Smooth muscle cell (in vitro differentiated cells): ENCODE measurements at regions not wholly inside any gene's neighbourhood (a gene's known extent, or its start where the extent isn't known, plus 50 kb on each side); places are given as distances from the start of the nearest gene placed in this dataset.

ENCODE experiments used
- DNase-seq: peaks from one replicate; lab custom pipeline; 2025; ENCODE audit not compliant: unreplicated experiment; lab: John Stamatoyannopoulos, UW
- H2AFZ ChIP-seq: fragments of 200-600 bp; sonication (generic); 2 replicates; pipeline ENCODE4 v1.6.0; 2016; ENCODE audit warnings: antibody characterized with exemption, low read depth, mild to moderate bottlenecking
- H3F3A ChIP-seq: fragments of 200-600 bp; sonication (generic); 2 replicates; pipeline ENCODE4 v1.6.0; 2017; ENCODE audit warnings: antibody characterized with exemption, low read depth
- H3K27ac ChIP-seq: fragments of 200-600 bp; sonication (generic); 2 replicates; pipeline ENCODE4 v1.5.1; 2016; ENCODE audit warnings: low read depth, mild to moderate bottlenecking
- H3K27me3 ChIP-seq: fragments of 200-600 bp; sonication (generic); 2 replicates; pipeline ENCODE4 v1.6.1; 2016; ENCODE audit warnings: low read depth, mild to moderate bottlenecking
- H3K36me3 ChIP-seq: fragments of 200-600 bp; sonication (generic); 2 replicates; pipeline ENCODE4 v1.5.1; 2016; ENCODE audit warnings: low read depth
- H3K4me1 ChIP-seq: fragments of 200-600 bp; sonication (generic); 2 replicates; pipeline ENCODE4 v1.5.1; 2016; ENCODE audit warnings: low read depth
- H3K4me2 ChIP-seq: fragments of 200-600 bp; sonication (generic); 2 replicates; pipeline ENCODE4 v1.6.0; 2016; ENCODE audit warnings: mild to moderate bottlenecking
- H3K4me3 ChIP-seq: fragments of 200-600 bp; sonication (generic); 2 replicates; pipeline ENCODE4 v1.5.1; 2016; ENCODE audit warnings: mild to moderate bottlenecking
- H3K79me2 ChIP-seq: fragments of 200-600 bp; sonication (generic); 2 replicates; pipeline ENCODE4 v1.6.0; 2016; ENCODE audit warnings: low read depth, mild to moderate bottlenecking
- H3K9ac ChIP-seq: fragments of 200-600 bp; sonication (generic); 2 replicates; pipeline ENCODE4 v1.6.0; 2016; ENCODE audit warnings: low read depth
- H3K9me3 ChIP-seq: fragments of 200-600 bp; sonication (generic); replicated peaks from 2 replicates; pipeline ENCODE4 v1.5.1; 2016; ENCODE audit warnings: low read depth
- H4K20me1 ChIP-seq: fragments of 200-600 bp; sonication (generic); 2 replicates; pipeline ENCODE4 v1.6.0; 2016; ENCODE audit warnings: low read depth
- CTCF ChIP-seq: fragments of 200-600 bp; sonication (generic); IDR thresholded peaks from 2 replicates; pipeline ENCODE4 v1.5.1; 2017; ENCODE audit warnings: borderline replicate concordance, mild to moderate bottlenecking, antibody characterized with exemption; ENCODE audit not compliant: insufficient read depth, poor library complexity, severe bottlenecking
- WGBS: methylation state at CpG from one replicate; pipeline ENCODE4 v1.1.7; 2016; ENCODE audit warnings: low lambda C conversion rate; 5-methylcytosine and 5-hydroxymethylcytosine counted together

DNA sequence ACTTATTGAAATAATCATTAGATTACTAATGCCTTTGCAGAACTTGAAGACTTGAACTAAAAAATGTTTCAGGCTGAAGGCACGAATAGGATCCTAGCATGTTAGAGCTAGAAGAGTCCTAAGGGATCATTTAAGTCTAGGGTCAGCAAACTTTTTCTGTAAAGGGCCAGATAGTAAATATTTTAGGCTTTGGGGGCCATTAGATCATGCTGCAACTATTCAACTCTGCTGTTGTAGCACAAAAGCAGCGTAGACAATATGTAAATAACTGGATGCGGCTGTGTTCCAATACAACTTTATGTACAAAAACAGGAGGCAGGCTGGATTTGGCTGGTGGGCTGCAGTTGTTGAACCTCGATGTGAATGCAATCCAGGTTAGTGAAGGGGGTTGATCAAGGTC lies 221.7 kb downstream of the ATP23 start:
- Histone ChIP-seq H3K36me3 (no peaks in the 10 kb centered on the region), H3K4me2 (no peak overlapping the region), H3K9me3 (no peaks in the 10 kb centered on the region), H3K79me2 (no peaks in the 10 kb centered on the region), H2AFZ (no peak overlapping the region), H3K4me3 (no peak overlapping the region), H3K27me3 (no peaks in the 10 kb centered on the region), H3K9ac (no peak overlapping the region), H4K20me1 (no peaks in the 10 kb centered on the region), H3F3A (no peaks in the 10 kb centered on the region), H3K4me1 (no peaks in the 10 kb centered on the region), H3K27ac (no peak overlapping the region)
- no peak for DNase-seq
- WGBS, result 90% methylated on average over 4 of the region's 4 CpGs
- TF ChIP-seq CTCF, result no peak

DNA sequence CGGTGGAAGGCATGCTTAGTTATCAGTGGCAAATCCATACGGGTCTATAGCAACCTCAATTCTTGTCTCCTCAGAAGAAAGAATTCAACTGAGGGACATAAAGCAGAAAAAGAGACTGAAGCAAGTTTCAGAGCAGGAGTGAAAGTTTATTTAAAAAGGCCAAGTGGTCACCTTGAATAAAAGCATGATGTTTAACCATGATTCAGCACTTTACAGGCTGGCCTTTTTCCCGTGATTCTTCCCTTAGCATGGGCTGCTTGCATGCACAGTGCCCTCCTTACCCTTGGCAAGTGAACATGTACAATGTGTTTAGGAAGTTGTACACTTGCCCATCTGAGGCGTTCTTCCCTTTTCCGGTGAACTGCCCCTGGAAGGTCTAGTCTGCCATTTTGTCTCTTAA lies 225.3 kb downstream of the ATP23 start:
- H2AFZ ChIP-seq, result no peak overlapping the region
- H3K27me3 ChIP-seq, result no peaks in the 10 kb centered on the region
- no peak overlapping the region for H3K4me3 ChIP-seq
- no peak overlapping the region for H3K27ac ChIP-seq
- H3F3A ChIP-seq, result no peaks in the 10 kb centered on the region
- no peaks in the 10 kb centered on the region for H3K4me1 ChIP-seq
- no peaks in the 10 kb centered on the region for H3K9me3 ChIP-seq
- H3K4me2 ChIP-seq, result no peak overlapping the region
- H3K36me3 ChIP-seq, result no peaks in the 10 kb centered on the region
- no peak for DNase-seq
- H4K20me1 ChIP-seq, result no peaks in the 10 kb centered on the region
- 75% methylated on average over 5 of the region's 5 CpGs for WGBS
- no peak overlapping the region for H3K9ac ChIP-seq
- no peak for TF ChIP-seq CTCF
- no peaks in the 10 kb centered on the region for H3K79me2 ChIP-seq

DNA sequence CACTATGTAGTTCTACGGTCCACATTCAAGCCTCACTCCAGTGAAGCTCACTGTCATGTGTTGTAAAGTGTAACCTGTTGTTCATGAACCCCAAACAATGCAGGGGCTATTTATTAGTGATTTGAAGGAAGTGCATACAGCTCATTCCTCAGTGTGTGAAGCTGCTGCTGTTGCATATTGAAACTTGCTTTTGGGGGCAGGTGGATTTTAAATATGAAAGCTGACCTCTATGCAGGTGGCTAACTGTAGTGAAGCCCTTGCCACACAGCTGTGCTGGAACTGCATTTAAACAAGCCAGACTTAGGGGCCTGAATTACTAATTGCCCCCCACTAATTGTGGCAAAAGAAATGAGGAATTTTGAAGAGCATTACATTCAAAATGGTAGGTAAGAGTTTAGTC lies 226.3 kb downstream of the ATP23 start:
- no peaks in the 10 kb centered on the region for H3F3A ChIP-seq
- no peaks in the 10 kb centered on the region for H4K20me1 ChIP-seq
- no peaks in the 10 kb centered on the region for H3K36me3 ChIP-seq
- no peak for DNase-seq
- no peak overlapping the region for H3K4me3 ChIP-seq
- 33% methylated on average over 1 of the region's 1 CpG for WGBS
- no peaks in the 10 kb centered on the region for H3K79me2 ChIP-seq
- no peaks in the 10 kb centered on the region for H3K9me3 ChIP-seq
- H3K27me3 ChIP-seq, result no peaks in the 10 kb centered on the region
- no peak overlapping the region for H2AFZ ChIP-seq
- no peak overlapping the region for H3K27ac ChIP-seq
- no peaks in the 10 kb centered on the region for H3K4me1 ChIP-seq
- no peak overlapping the region for H3K9ac ChIP-seq
- TF ChIP-seq CTCF, result no peak
- no peak overlapping the region for H3K4me2 ChIP-seq

DNA sequence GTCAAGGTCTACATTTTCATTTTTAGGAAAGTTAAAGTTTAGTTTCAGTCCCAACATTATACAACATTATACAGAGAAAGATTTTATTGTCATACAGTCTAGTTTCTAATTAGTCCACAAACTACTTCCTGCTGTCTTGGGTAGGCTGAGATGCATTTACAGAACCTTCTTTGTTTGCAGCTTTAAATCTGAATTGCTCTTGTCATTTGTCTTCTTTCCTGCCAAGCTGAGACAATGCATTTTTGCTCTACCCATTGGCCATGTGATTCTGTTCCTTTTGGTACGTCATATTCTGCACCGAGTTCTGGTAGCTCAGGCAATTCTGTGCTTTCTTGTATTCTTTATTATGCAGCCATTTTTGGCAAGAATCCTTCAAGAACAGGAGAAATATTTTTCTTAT lies 228.5 kb downstream of the ATP23 start:
- H2AFZ ChIP-seq, result no peak overlapping the region

More for the DNA sequence above, 228.5 kb downstream of the ATP23 start:
- H3K4me3 ChIP-seq, result no peak overlapping the region
- no peak overlapping the region for H3K27ac ChIP-seq
- TF ChIP-seq CTCF, result no peak
- H3K9ac ChIP-seq, result no peak overlapping the region
- H3K4me2 ChIP-seq, result no peak overlapping the region
- no peaks in the 10 kb centered on the region for H3F3A ChIP-seq
- H3K36me3 ChIP-seq, result no peaks in the 10 kb centered on the region
- 92% methylated on average over 2 of the region's 2 CpGs for WGBS
- no peak for DNase-seq
- no peaks in the 10 kb centered on the region for H4K20me1 ChIP-seq
- no peaks in the 10 kb centered on the region for H3K4me1 ChIP-seq
- no peaks in the 10 kb centered on the region for H3K79me2 ChIP-seq
- H3K9me3 ChIP-seq, result no peaks in the 10 kb centered on the region
- no peaks in the 10 kb centered on the region for H3K27me3 ChIP-seq
